ENCODE measurements at regions not wholly inside any gene's neighbourhood (a gene's known extent, or its start where the extent isn't known, plus 50 kb on each side); places are given as distances from the start of the nearest gene placed in this dataset.
"Not testable (repeated sequence)": the region's sequence is repeated elsewhere in the genome, so short reads cannot be mapped to it uniquely, and the experiment has no call there.

- no peak for DNase-seq (ENCODE audit: low read depth in 2 of 2)
Measured at GRCh38 chr14:86388216-86388615, 858.3 kb downstream of the FLRT2 start.

- DNase-seq (ENCODE audit: low read depth in 2 of 2) = no peak
Measured at GRCh38 chr14:86373886-86374285, 843.9 kb downstream of the FLRT2 start.

GRCh38 chr14:86372402-86372801, 842.5 kb downstream of the FLRT2 start:
- DNase-seq (ENCODE audit: low read depth in 2 of 2) = no peak

- no peak for DNase-seq (ENCODE audit: low read depth in 2 of 2)
Measured at GRCh38 chr14:86364634-86365033, 834.7 kb downstream of the FLRT2 start.

- DNase-seq (ENCODE audit: low read depth in 2 of 2) = no peak
Measured at GRCh38 chr14:86363576-86363975, 833.6 kb downstream of the FLRT2 start.

GRCh38 chr14:86363047-86363446, 833.1 kb downstream of the FLRT2 start:
- no peak for DNase-seq (ENCODE audit: low read depth in 2 of 2)

- DNase-seq (ENCODE audit: low read depth in 2 of 2) = no peak
Measured at GRCh38 chr14:86357876-86358275, 827.9 kb downstream of the FLRT2 start.

- DNase-seq (ENCODE audit: low read depth in 2 of 2) = no peak
Measured at GRCh38 chr14:86357119-86357518, 827.2 kb downstream of the FLRT2 start.

- DNase-seq (ENCODE audit: low read depth in 2 of 2) = no peak
Measured at GRCh38 chr14:86346818-86347384, 817.0 kb downstream of the FLRT2 start.

GRCh38 chr14:86334355-86334754, 804.4 kb downstream of the FLRT2 start:
- DNase-seq (ENCODE audit: low read depth in 2 of 2) = no peak

GRCh38 chr14:86333493-86333892, 803.5 kb downstream of the FLRT2 start:
- DNase-seq (ENCODE audit: low read depth in 2 of 2) = no peak

GRCh38 chr14:86331341-86331740, 801.4 kb downstream of the FLRT2 start:
- DNase-seq (ENCODE audit: low read depth in 2 of 2) = no peak

- DNase-seq (ENCODE audit: low read depth in 2 of 2) = no peak
Measured at GRCh38 chr14:86321151-86321550, 791.2 kb downstream of the FLRT2 start.

GRCh38 chr14:86312154-86312665, 782.3 kb downstream of the FLRT2 start:
- not testable (repeated sequence) for DNase-seq (ENCODE audit: low read depth in 2 of 2)

GRCh38 chr14:86311151-86311550, 781.2 kb downstream of the FLRT2 start:
- DNase-seq (ENCODE audit: low read depth in 2 of 2) = no peak

GRCh38 chr14:86310611-86311010, 780.7 kb downstream of the FLRT2 start:
- no peak for DNase-seq (ENCODE audit: low read depth in 2 of 2)

GRCh38 chr14:86310148-86310547, 780.2 kb downstream of the FLRT2 start:
- DNase-seq (ENCODE audit: low read depth in 2 of 2) = no peak

- DNase-seq (ENCODE audit: low read depth in 2 of 2) = no peak
Measured at GRCh38 chr14:86305058-86305457, 775.1 kb downstream of the FLRT2 start.

- DNase-seq (ENCODE audit: low read depth in 2 of 2) = no peak
Measured at GRCh38 chr14:86299994-86300393, 770.0 kb downstream of the FLRT2 start.

GRCh38 chr14:86296173-86296572, 766.2 kb downstream of the FLRT2 start:
- no peak for DNase-seq (ENCODE audit: low read depth in 2 of 2)

- DNase-seq (ENCODE audit: low read depth in 2 of 2) = no peak
Measured at GRCh38 chr14:86288336-86288735, 758.4 kb downstream of the FLRT2 start.

- no peak for DNase-seq (ENCODE audit: low read depth in 2 of 2)
Measured at GRCh38 chr14:86279405-86279804, 749.5 kb downstream of the FLRT2 start.

GRCh38 chr14:86257973-86258372, 728.0 kb downstream of the FLRT2 start:
- no peak for DNase-seq (ENCODE audit: low read depth in 2 of 2)

- DNase-seq (ENCODE audit: low read depth in 2 of 2) = no peak
Measured at GRCh38 chr14:86243158-86243557, 713.2 kb downstream of the FLRT2 start.
